Mesenchymal stem cell (in vitro differentiated cells and primary cell): ENCODE measurements at regions not wholly inside any gene's neighbourhood (a gene's known extent, or its start where the extent isn't known, plus 50 kb on each side); places are given as distances from the start of the nearest gene placed in this dataset.

Experiments
- DNase-seq: peaks from one replicate; pipeline ENCODE4 v3.0.0-alpha.2; 2013
- H2AFZ ChIP-seq: one replicate; pipeline ENCODE4 v1.6.1; 2013; ENCODE audit warnings: low read depth, mild to moderate bottlenecking, control low read depth, inconsistent platforms, low read length, moderate library complexity
- H2AK5ac ChIP-seq: 2 replicates; pipeline ENCODE4 v1.6.1; 2013; ENCODE audit warnings: low read length, moderate library complexity, mild to moderate bottlenecking, inconsistent platforms; ENCODE audit not compliant: severe bottlenecking
- H2BK120ac ChIP-seq: one replicate; pipeline ENCODE4 v1.6.1; 2013; ENCODE audit warnings: low read depth, mild to moderate bottlenecking, inconsistent platforms, low read length, moderate library complexity
- H2BK12ac ChIP-seq, 2 experiments: one replicate each; pipeline ENCODE4 v1.6.1; 2013; ENCODE audit warnings: inconsistent platforms in 2 of 2, low read length in 2 of 2, mild to moderate bottlenecking in 2 of 2, moderate library complexity in 2 of 2, control low read depth in 1 of 2
- H2BK15ac ChIP-seq: one replicate; pipeline ENCODE4 v1.6.1; 2013; ENCODE audit warnings: mild to moderate bottlenecking, low read depth, inconsistent platforms; ENCODE audit not compliant: poor library complexity, severe bottlenecking
- H2BK5ac ChIP-seq: 2 replicates; pipeline ENCODE4 v1.6.1; 2013; ENCODE audit warnings: low read depth, mild to moderate bottlenecking, low read length, control low read depth, inconsistent platforms; ENCODE audit not compliant: poor library complexity, severe bottlenecking
- H3K14ac ChIP-seq, 2 experiments: one replicate each; pipeline ENCODE4 v1.6.1; 2013; ENCODE audit warnings: inconsistent platforms in 2 of 2, low read length in 2 of 2, control low read depth in 1 of 2, mild to moderate bottlenecking in 1 of 2, moderate library complexity in 1 of 2
- H3K18ac ChIP-seq, 2 experiments: one replicate each; pipeline ENCODE4 v1.6.1; 2013; ENCODE audit warnings: inconsistent platforms in 2 of 2, low read length in 2 of 2, control low read depth in 1 of 2, low read depth in 1 of 2, mild to moderate bottlenecking in 1 of 2
- H3K23ac ChIP-seq, 2 experiments: one replicate each; pipeline ENCODE4 v1.6.1; 2013; ENCODE audit warnings: inconsistent platforms in 2 of 2, low read length in 2 of 2, mild to moderate bottlenecking in 2 of 2, moderate library complexity in 2 of 2, control low read depth in 1 of 2
- H3K27ac ChIP-seq: 2 replicates; pipeline ENCODE4 v1.5.1; 2013; ENCODE audit warnings: mild to moderate bottlenecking, moderate library complexity, low read length, control low read depth, inconsistent platforms; ENCODE audit not compliant: poor library complexity, severe bottlenecking
- H3K27me3 ChIP-seq, 2 experiments: 2 replicates each; pipeline versions ENCODE4 v1.6.1 to v1.7.0; 2013; ENCODE audit warnings: low read length in 2 of 2, mild to moderate bottlenecking in 2 of 2, moderate library complexity in 2 of 2, control low read depth in 1 of 2, inconsistent platforms in 1 of 2; ENCODE audit not compliant: control insufficient read depth in 1 of 2, insufficient read depth in 1 of 2
- H3K36me3 ChIP-seq, 2 experiments: 2 replicates each; pipeline versions ENCODE4 v1.6.1 to v1.7.0; 2013; ENCODE audit warnings: low read length in 2 of 2, control low read depth in 1 of 2, inconsistent platforms in 1 of 2, low read depth in 1 of 2, mild to moderate bottlenecking in 1 of 2; ENCODE audit not compliant: insufficient read depth in 2 of 2, control insufficient read depth in 1 of 2
- H3K4ac ChIP-seq, 2 experiments: one replicate each; pipeline ENCODE4 v1.6.1; 2013; ENCODE audit warnings: inconsistent platforms in 2 of 2, low read length in 2 of 2, mild to moderate bottlenecking in 2 of 2, moderate library complexity in 2 of 2, control low read depth in 1 of 2, low read depth in 1 of 2
- H3K4me1 ChIP-seq: 2 replicates; pipeline ENCODE4 v1.6.1; 2013; ENCODE audit warnings: low read depth, low read length, control low read depth; ENCODE audit not compliant: control insufficient read depth, insufficient read depth
- H3K4me2 ChIP-seq: 2 replicates; pipeline ENCODE4 v1.6.1; 2013; ENCODE audit warnings: low read length, mild to moderate bottlenecking, inconsistent platforms; ENCODE audit not compliant: poor library complexity, severe bottlenecking
- H3K4me3 ChIP-seq, 2 experiments: 2 replicates each; pipeline versions ENCODE4 v1.5.1 to v1.7.0; 2013; ENCODE audit warnings: low read length in 2 of 2, mild to moderate bottlenecking in 2 of 2, control low read depth in 1 of 2, low read depth in 1 of 2; ENCODE audit not compliant: insufficient read depth in 1 of 2
- H3K79me1 ChIP-seq: replicated peaks from 2 replicates; pipeline ENCODE4 v1.6.1; 2013; ENCODE audit warnings: mild to moderate bottlenecking, control low read depth, low read length, inconsistent platforms; ENCODE audit not compliant: poor library complexity, severe bottlenecking
- H3K9ac ChIP-seq: 2 replicates; pipeline ENCODE4 v1.7.0; 2013; ENCODE audit warnings: mild to moderate bottlenecking, low read length, moderate library complexity
- H3K9me3 ChIP-seq: 2 replicates; pipeline ENCODE4 v1.7.0; 2013; ENCODE audit warnings: mild to moderate bottlenecking, low read length; ENCODE audit not compliant: control insufficient read depth
- H4K8ac ChIP-seq: one replicate; pipeline ENCODE4 v1.6.1; 2013; ENCODE audit warnings: inconsistent platforms, mild to moderate bottlenecking, low read length, moderate library complexity
- H4K91ac ChIP-seq: one replicate; pipeline ENCODE4 v1.6.1; 2013; ENCODE audit warnings: mild to moderate bottlenecking, low read length, inconsistent platforms
- WGBS: methylation state at CpG from one replicate; pipeline ENCODE4 v1.1.7; 2013; ENCODE audit warnings: mixed read lengths; 5-methylcytosine and 5-hydroxymethylcytosine counted together

GRCh38 chr5:153402550-153402949 lies 87.9 kb upstream of the GRIA1 start:
- Histone ChIP-seq H3K9ac (no peak overlapping the region), H3K4me2 (no peak overlapping the region), H3K4me3 (no peak overlapping the region), H2AFZ (no peak overlapping the region), H3K23ac (no peak overlapping the region), H4K8ac (no peak overlapping the region), H3K27ac (no peak overlapping the region), H2BK120ac (no peak overlapping the region), H3K4me1 (no peaks in the 10 kb centered on the region), H2BK5ac (no peak overlapping the region), H3K36me3 (no peaks in the 10 kb centered on the region), H2BK12ac (no peak overlapping the region), H3K9me3 (no peaks in the 10 kb centered on the region), H4K91ac (no peak overlapping the region), H2AK5ac (no peak overlapping the region), H3K4ac (no peak overlapping the region), H3K27me3 (no peaks in the 10 kb centered on the region), H3K18ac (no peak overlapping the region), H2BK15ac (no peak overlapping the region), H3K14ac (no peak overlapping the region), H3K79me1 (no peaks in the 10 kb centered on the region)
- DNase-seq: peak; percentile 41

DNA sequence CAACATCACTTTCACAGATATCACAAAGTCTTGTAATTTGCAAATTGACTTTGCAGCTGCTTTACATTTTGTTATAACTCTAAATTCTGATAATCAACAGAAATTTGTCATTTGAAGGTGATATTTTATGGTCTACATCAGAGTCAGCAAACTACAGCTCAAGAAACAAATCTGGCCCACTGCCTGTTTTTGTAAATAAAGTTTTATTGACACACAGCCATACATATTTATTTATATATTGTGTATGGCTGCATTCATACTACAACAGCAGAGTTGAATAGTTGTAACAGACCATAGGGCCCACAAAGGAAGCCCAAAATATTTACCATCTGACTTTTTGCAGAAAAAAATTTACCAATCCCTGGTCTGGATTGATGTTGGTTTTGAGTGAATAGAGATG lies 87.0 kb upstream of the GRIA1 start:
- Histone ChIP-seq H2BK15ac (no peak overlapping the region), H3K79me1 (no peaks in the 10 kb centered on the region), H3K9ac (no peak overlapping the region), H3K36me3 (no peaks in the 10 kb centered on the region), H3K4me2 (no peak overlapping the region), H2BK12ac (no peak overlapping the region), H3K4me1 (no peaks in the 10 kb centered on the region), H2BK120ac (no peak overlapping the region), H2BK5ac (no peak overlapping the region), H3K4me3 (no peak overlapping the region), H4K8ac (no peak overlapping the region), H3K14ac (no peak overlapping the region), H2AK5ac (no peak overlapping the region), H3K18ac (no peak overlapping the region), H4K91ac (no peak overlapping the region), H3K27me3 (no peaks in the 10 kb centered on the region), H3K4ac (no peak overlapping the region), H3K23ac (no peak overlapping the region), H2AFZ (no peak overlapping the region), H3K9me3 (no peaks in the 10 kb centered on the region), H3K27ac (no peak overlapping the region)
- DNase-seq: no peak

DNA sequence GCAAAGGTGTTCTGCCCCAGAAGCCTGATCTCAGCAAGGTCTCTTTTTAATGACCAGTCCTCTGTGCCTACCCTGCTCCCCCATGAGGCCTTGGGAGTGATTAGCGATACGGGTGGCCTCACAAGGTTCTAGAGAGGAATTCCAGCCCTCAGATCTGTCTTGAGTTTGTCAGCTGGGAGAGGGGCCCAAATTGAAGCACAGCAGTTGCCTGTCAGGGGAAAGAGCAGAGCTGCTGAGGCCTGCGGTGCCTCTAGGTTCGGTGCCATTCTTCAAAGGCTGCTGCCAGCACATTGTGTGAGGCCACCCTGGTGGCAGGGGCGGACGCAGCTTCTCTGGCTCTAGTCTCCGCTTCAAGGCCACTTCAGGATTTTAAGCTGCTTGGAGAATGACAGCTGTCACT lies 85.7 kb upstream of the GRIA1 start:
- no peak overlapping the region for H3K23ac ChIP-seq
- no peak overlapping the region for H3K4ac ChIP-seq
- no peak overlapping the region for H3K27ac ChIP-seq
- H2BK120ac ChIP-seq: no peak overlapping the region
- no peak overlapping the region for H4K8ac ChIP-seq
- no peak overlapping the region for H3K4me2 ChIP-seq
- H4K91ac ChIP-seq: no peak overlapping the region
- WGBS: 84% methylated on average over 7 of the region's 7 CpGs
- no peak overlapping the region for H2BK15ac ChIP-seq
- H3K27me3 ChIP-seq: no peaks in the 10 kb centered on the region
- H3K18ac ChIP-seq: no peak overlapping the region
- no peaks in the 10 kb centered on the region for H3K79me1 ChIP-seq
- H2BK12ac ChIP-seq: no peak overlapping the region
- no peak overlapping the region for H2BK5ac ChIP-seq
- no peak overlapping the region for H3K4me3 ChIP-seq
- H3K14ac ChIP-seq: no peak overlapping the region
- no peak overlapping the region for H2AFZ ChIP-seq
- no peaks in the 10 kb centered on the region for H3K36me3 ChIP-seq
- no peak overlapping the region for H3K9ac ChIP-seq
- no peak for DNase-seq
- H2AK5ac ChIP-seq: no peak overlapping the region
- H3K9me3 ChIP-seq: no peaks in the 10 kb centered on the region
- no peaks in the 10 kb centered on the region for H3K4me1 ChIP-seq

- Histone ChIP-seq H3K9me3 (peaks cover 3% of the 10 kb centered on the region), H3K9ac (no peak overlapping the region)
Measured at GRCh38 chr5:153421676-153422075, 68.8 kb upstream of the GRIA1 start.

More at GRCh38 chr5:153421676-153422075, 68.8 kb upstream of the GRIA1 start:
- Histone ChIP-seq H2AFZ (no peak overlapping the region), H2BK120ac (no peak overlapping the region), H4K8ac (no peak overlapping the region), H3K23ac (no peak overlapping the region), H3K4me3 (no peak overlapping the region), H3K4me1 (no peaks in the 10 kb centered on the region), H2AK5ac (no peak overlapping the region), H2BK15ac (no peak overlapping the region), H3K27me3 (no peaks in the 10 kb centered on the region), H3K27ac (no peak overlapping the region), H3K18ac (no peak overlapping the region), H3K14ac (no peak overlapping the region), H3K79me1 (no peaks in the 10 kb centered on the region), H3K4me2 (no peak overlapping the region), H3K36me3 (no peaks in the 10 kb centered on the region), H4K91ac (no peak overlapping the region), H2BK12ac (no peak overlapping the region), H3K4ac (no peak overlapping the region), H2BK5ac (no peak overlapping the region)
- DNase-seq: no peak
